A673 (cell line): ENCODE measurements at regions not wholly inside any gene's neighbourhood (a gene's known extent, or its start where the extent isn't known, plus 50 kb on each side); places are given as distances from the start of the nearest gene placed in this dataset.

ENCODE experiments used
- EZH2 ChIP-seq: fragments of 200-600 bp; sonication (generic); IDR thresholded peaks from 2 replicates; pipeline ENCODE4 v1.6.1; 2017; ENCODE audit warnings: borderline replicate concordance, low read depth, mild to moderate bottlenecking, mixed read lengths, antibody characterized with exemption, low read length; ENCODE audit not compliant: poor library complexity, severe bottlenecking
- TF ChIP-seq, protein P1 (sequence below): fragments of 300-800, 200-600 bp; sonication (generic); conservative IDR thresholded peaks from 2 replicates; pipeline ENCODE4 v1.5.1; 2017; ENCODE audit warnings: low read depth, mild to moderate bottlenecking, antibody characterized with exemption, low read length, moderate library complexity, mixed read lengths

DNA sequence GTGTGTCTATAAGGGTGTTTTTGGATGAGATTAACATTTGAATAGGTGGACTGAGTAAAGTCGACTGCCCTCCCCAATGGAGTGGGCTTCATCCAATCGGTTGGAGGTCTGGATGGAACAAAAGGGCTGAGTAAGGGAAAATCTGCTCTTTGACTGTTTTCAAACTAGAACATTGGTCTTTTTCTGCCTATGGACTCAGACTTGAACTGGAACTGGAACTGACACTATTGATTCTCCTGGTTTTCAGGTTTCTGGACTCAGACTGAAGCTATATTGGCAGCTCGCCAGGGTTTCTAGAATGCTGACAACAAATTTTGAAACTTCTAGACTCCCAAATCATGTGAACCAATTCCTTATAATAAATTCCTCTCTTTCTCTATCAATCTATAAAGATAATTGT, 498.9 kb upstream of the EPHA7 start:
- TF ChIP-seq, protein P1, sequence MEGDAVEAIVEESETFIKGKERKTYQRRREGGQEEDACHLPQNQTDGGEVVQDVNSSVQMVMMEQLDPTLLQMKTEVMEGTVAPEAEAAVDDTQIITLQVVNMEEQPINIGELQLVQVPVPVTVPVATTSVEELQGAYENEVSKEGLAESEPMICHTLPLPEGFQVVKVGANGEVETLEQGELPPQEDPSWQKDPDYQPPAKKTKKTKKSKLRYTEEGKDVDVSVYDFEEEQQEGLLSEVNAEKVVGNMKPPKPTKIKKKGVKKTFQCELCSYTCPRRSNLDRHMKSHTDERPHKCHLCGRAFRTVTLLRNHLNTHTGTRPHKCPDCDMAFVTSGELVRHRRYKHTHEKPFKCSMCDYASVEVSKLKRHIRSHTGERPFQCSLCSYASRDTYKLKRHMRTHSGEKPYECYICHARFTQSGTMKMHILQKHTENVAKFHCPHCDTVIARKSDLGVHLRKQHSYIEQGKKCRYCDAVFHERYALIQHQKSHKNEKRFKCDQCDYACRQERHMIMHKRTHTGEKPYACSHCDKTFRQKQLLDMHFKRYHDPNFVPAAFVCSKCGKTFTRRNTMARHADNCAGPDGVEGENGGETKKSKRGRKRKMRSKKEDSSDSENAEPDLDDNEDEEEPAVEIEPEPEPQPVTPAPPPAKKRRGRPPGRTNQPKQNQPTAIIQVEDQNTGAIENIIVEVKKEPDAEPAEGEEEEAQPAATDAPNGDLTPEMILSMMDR, result no peak
- TF ChIP-seq EZH2, result no peak
